Lung microvascular endothelial cell (primary cell): ENCODE measurements at regions not wholly inside any gene's neighbourhood (a gene's known extent, or its start where the extent isn't known, plus 50 kb on each side); places are given as distances from the start of the nearest gene placed in this dataset.
"Not testable (repeated sequence)": the region's sequence is repeated elsewhere in the genome, so short reads cannot be mapped to it uniquely, and the experiment has no call there.

ENCODE experiments used
- DNase-seq, 2 donors: peaks; one replicate each; pipeline versions ENCODE4 v3.0.0 to v3.0.0-alpha.2; 2010; ENCODE audit warnings: low read depth in 2 of 2

DNA sequence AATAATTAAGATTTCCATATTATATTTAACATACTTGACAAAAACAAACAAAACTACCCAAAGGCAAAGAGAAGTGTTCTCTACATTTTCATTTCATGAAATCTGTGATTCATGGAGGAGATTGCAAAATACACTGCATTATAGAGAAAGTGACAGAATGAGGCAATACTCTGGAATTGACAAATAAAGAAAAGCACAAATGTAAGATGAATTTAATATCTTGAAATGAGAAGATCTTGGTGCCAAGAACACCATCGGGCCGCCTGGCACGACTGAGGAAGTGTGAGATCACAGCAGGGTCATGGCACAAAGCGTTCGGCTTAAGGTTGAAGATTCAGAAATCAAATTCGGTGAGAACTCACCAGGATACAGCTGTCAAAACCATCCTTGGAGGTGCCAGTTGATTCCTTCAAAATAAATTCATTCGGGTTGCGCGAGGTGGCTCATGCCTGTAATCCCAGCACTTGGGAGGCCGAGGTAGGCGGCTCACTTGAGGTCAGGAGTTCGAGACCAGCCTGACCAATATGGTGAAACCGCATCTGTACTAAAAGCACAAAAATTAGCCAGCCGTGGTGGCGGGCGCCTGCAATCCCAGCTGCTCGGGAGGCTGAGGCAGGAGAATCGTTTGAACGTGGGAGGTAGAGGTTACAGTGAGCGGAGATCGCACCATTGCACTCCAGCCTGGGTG is 174.0 kb upstream of the PFKP start:
- DNase-seq, result no peak

DNA sequence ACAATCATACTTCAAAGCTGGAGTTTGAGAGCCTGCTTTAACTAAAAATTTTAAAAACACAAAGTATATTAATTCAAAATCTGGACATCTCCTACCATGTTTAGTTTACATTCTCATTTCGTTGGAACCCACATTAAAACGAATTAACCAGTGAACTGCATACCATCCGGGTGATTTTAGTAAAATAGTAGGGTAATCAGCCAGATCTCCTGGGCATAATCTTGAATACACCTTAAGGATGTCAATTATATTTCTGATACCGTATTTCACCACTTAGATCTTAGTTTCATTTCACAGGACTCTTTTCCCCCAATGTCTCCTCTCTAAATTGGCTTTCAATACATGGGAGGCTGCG is 175.6 kb upstream of the PFKP start:
- DNase-seq, result no peak

DNA sequence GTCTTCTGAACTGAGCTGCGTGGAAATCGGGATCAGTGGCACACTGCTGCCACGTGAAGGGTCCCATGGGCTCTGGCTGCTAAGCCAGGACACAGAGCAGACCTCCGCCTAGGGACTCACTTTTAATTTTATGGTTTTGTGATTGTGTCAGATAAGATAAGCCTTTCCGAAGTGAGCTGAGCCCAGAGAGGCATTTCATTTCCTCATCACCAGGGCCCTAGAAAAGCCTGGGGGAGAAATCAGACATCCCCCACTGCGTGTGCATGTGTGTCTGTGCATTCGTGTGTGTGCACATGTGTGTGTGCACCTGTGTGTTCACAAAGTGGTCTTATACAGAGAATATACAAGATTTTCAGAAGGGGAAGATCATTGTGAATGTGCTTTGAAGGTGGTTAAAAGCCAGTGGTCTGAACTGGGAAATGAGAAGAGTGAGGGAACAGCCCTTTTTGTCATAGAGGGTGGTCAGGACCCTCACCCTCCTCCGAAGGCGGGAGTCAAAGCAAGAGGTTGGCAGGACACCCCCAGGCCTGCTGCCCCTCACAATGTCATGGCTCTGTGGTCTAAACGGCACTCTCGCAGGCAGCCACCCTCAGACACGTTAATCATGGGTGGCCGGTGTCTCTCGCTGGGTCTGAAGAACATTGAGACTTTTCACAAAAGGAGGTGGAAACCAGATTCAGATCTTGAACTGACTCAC is 176.1 kb upstream of the PFKP start:
- DNase-seq, result no peak

DNA sequence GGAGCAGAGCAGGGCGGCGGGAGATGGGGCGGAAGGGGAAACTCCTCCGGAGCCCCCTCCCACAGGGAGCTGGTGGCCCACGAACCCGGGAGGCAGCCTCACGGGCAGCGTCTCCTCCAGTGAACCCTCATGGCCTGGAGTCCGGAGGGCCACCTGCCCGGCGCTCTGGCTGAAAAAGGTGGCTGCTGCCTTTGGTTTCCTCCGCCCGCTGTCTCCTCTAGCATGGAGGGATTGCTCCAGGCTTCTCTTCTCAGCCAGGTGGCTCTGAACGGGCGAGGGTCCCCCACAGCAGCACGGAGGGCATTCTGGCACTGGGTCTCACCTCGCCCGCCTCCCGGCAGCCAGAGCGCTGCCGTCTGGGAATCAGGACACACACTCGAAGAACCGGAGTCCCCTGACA is 177.3 kb upstream of the PFKP start:
- DNase-seq, result no peak

DNA sequence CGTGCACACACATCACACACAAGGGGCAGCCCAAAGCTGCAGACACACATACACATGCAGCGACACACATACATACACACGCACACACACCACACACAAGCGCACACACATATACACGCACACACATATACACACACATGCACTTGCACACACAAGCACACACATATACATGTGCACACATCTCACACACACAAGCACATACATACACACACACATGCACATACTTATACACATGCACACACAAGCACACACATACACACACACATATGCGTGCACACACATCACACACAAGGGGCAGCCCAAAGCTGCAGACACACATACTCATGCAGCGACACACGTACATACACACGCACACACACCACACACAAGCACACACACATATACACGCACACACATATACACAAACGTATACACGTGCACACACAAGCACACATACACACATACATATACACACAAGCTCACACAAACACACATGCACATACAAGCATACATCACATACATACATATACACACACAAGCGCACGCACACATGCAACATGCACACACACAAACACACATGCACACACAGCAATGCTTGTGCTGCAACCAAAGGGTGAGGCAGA is 178.8 kb upstream of the PFKP start:
- DNase-seq, result no peak

DNA sequence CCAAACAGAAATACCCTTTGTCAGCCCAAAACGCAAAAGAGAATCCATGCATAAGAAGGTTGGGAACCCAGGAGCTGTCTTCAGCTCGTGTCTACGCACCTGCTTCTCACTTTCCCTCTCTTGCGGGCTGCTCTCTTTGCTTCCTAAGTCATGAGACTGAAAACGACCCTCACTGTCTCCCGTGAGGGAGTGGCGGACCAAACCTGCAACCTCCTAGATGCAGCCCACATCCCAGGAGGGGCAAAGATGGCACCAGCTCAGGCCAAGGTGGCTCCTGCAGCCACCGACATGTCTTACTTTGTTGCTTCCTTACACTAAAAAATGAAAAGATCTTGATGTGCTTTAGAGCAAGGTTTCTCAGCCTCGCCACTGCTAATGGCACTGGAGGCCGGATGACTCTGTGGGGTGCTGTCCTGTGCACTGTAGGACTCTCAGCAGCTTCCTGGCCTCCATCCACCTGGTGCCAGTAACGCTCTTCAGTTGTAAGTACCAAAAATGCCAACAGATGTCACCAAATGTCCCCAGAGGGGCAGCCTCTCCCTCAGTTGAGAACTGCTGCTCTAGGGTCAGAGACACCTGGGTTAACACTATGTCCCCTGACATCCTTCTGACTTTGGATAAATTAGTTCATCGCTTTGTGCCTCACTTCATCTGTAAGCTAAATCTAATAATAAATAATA is 179.8 kb upstream of the PFKP start:
- DNase-seq, result no peak

DNA sequence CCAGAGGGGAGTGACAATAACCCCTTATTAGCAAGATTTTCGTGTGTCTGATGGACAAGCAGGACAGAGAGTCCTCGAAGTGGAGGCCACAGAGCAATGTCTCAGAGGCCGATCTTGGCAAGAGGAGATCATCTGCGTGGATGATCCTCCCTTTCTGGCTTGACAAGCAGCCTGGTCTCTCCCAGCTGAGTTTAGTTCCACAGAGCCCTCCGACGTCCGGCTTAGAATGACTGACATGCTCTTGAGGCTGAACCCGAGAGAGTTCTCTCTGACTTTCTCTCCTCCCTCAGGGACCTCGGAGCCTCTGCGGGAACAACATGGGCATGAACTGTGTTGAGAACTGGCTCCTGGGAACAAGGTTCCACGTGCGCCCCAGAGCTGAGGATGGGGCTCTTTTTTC is 180.7 kb upstream of the PFKP start:
- no peak for DNase-seq

DNA sequence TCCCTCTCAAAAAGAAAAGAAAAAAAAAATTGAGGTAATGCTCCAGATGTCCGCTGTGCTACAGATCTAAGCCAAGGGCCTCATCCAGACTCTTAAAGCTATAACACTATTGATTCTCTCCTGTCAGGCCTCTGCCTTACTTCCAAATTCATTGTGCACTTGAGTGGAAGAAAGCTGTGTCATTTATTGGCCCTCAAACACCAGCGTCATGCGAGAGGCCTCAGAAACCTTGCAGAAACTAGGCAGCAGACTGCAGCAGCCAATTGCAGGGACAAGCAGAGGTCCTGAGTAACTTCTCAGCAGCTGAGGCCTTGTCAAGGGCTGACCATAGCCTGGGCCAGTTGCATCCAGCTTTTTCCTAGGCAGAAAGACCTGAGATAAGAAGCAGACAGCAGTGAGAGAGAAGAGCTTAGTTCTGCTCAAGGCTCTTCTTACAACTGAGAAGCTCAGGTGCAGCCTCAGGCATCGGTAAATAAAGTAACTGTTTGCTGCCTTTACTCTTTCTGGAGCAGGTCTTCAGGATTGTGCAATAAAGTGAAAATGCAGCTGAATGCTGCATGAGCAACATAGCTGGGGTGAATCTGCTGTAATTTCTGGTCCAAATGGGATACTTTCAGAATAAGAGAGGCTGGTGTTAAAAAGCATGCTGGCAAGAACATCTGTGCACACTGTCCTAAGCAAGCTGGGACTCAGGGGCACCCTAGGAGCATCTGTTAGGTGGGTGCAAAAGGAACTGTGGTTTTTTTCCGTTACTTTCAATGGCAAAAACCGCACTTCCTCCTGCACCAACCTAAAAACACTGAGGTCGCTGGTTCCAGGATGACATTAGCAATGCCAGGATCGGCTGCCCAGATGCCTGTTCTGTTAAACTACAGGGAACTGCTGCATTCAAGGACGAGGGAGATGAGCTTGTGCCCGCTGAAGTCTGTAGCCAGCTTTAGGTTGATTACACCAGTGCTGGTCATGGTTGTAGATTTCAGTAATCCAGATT is 181.8 kb upstream of the PFKP start:
- DNase-seq, result no peak

DNA sequence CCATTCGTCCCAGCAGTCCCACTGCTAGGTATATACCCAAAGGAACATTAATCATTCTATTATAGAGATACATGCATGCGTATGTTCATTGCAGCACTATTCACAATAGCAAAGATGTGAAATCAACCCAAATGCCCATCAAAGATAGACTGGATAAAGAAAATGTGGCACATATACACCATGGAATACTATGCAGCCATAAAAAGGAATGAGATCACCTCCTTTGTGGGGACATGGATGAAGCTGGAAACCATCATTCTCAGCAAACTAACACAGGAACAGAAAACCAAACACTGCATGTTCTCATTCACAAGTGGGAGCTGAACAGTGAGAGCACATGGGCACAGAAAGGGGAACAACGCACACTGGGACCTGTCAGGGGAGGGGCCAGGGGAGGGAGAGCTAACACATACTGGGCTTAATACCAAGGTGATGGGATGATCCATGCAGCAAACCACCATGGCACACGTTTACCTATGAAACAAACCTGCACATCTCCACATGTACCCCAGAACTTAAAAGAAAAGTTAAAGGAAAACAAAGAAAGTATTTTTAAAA is 183.3 kb upstream of the PFKP start:
- DNase-seq, result not testable (repeated sequence)

DNA sequence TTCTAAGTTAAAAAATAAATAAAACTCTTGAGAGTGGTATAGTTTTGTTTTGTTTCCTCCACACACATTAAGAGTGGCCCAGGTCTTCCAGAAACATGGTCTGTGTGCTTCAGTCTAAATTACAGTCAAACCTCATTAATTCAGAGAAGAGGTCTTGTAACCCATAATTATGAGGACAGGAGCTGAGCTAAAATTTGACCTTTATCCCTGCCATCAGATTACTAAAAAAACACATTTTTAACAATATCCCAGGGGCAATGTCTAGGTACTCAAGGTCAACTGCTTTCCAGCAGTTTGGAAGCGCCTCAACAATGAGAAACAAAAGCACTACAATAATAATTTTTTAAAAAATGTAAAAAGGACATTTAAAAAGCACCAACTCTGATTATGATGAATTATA is 184.1 kb upstream of the PFKP start:
- no peak for DNase-seq

DNA sequence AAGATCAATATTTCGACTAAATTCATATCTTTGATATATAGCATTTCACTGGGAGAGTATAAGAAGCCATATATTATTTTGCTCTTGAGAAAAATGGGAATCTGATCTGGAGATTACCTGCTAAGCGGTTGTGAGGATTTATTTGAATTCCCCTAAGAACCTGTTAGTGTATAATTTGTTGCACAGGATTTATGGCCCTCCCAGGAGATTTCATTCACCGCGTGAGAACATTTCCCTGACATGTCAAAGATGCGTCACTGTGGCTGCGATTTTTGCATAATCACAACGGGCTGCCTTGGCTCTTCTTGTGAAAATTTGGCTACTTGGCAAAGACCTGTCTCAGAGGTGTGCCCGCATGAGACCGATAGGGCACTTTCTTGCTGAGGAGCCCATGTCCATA is 184.7 kb upstream of the PFKP start:
- no peak for DNase-seq

DNA sequence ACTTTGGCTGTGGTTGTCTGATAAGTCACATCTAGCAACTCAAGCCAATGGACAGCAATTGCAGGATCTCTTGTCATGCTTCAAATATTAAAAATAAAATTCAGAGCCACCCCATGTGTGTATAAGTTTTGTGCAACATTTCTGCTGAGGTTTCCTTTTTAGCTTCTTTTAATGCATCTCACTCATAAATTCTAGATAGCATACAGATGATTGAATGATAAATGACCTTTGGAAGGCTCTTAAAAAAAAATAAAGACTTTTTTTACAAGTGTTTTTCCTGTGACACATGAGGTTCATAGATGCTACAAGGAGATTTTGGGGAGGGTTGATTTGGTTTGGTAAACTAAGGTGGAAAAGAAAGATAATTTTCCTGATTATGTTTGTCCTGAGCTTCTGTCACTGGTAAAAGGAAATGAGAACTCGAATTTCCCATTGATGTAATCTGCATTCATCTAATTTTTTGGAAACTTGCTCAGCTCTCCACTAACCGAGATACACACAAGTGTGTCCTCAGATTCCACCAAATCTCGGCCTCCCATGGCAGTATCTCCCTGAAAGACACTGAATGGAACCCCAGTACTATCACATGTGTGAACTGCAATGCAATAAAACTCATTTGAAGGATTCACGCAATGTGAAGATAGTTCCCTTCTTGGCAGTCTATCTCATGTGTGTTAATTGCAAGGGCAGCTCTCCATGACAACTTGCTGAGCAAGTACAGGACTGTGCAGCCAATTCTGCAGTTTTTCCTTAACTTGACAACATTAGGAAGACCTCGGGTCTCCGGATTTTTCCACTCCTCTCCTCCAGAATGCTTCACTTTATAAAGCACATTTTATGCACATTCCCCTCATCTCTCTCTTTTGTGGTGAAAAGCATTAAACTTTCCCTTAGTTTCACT is 185.4 kb upstream of the PFKP start:
- no peak for DNase-seq

DNA sequence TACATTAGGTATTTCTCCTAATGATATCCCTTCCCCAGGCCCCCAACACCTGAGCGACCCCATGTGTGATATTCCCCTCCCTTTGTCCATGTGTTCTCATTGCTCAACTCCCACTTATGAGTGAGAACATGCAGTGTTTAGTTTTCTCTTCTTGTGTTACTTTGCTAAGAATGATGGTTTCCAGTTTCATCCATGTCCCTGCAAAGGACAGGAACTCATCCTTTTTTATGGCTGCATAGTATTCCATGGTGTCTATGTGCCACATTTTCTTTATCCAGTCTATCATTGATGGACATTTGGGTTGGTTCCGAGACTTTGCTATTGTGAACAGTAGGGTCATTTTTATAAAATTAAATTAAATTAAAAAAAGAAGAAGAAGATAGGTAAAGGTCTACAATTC is 187.3 kb upstream of the PFKP start:
- DNase-seq, result not testable (repeated sequence)

DNA sequence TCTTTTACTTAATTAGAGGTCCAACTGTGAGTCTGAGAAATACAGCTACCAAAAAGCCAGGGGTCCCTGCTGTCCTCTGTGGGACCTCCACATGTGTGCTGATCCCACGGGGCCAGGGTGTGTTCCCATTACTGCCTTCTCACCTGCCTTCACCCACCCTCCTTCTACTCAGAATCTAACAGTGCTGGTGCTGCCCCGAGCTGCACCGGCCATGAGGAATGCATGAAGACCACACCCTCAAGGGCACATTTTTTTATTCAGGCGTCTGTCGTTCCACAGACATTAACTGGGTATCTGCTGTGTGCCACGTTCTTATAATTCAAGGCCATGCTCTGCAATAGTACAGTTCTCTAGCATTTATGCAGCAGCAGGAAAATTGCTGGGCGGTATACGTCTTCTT is 188.5 kb upstream of the PFKP start:
- DNase-seq, result no peak

DNA sequence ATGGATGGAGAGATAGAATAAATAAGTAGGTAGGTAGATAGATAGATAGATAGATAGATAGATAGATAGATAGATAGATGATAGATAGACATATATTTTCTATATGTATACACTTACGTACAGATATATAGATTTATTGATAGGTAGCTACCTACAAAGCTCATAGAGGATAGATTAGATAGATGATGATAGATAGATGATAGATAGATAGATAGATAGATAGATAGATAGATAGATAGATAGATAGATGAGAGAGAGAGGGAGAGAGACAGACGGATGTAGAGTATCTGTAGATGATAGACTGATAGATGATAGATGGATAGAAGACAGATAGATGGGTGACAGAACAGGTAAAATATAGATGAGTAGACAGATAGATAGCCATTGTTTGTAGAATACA is 191.3 kb upstream of the PFKP start:
- no peak for DNase-seq

DNA sequence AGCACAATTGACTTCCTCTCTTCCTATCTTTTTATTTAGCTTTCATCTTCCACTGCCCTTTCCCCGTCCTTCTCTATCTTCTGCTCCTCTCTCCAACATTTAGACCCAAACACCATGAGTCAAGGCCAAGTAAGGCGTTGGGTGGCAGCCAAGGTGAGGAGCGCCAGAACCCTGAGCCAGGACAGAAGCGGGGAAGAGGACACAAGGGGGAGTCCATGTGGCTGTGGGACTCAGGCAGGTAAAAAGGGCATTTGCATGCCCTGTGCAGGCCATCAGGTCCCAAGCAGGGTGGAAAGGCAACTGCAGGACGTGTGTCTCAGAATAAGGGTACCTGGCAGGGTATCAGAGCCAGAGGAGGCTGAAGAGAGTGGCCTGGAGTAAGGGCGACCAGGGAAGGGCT is 192.4 kb upstream of the PFKP start:
- DNase-seq, result no peak

DNA sequence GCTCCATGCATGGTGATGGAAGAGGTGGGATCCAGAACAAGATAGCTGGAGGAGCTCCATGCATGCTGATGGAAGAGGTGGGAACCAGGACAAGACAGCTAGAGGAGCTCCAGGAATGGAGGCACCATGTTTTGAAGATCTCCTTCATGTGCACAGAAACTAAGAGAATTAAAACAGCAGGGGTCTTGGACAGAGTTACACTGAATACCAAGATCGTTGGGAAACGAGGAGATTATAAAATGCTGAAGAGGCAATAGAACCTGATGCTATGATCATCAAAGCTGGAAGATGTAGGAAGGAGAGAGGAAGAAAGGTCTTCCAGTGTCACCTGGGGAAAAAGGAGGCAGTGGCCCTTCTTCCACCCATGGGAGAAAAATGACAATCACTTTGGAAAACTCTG is 193.6 kb upstream of the PFKP start:
- DNase-seq, result no peak

DNA sequence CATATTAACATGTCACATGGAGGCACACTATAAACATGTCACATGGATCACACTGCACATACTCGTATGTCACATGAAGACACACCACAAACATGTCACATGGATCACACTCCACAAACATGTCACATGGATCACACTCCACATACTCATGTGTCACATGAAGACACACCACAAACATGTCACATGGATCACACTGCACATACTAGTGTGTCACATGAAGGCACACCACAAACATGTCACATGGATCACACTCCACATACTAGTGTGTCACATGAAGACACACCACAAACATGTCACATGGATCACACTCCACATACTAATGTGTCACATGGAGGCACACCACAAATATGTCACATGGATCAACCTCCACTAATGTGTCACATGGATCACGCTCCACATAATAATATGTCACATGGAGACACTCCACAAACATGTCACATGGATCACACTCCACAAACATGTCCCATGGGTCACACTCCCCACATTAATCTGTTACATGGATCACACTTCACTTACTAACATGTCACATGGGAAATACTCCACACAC is 195.6 kb upstream of the PFKP start:
- DNase-seq, result no peak

DNA sequence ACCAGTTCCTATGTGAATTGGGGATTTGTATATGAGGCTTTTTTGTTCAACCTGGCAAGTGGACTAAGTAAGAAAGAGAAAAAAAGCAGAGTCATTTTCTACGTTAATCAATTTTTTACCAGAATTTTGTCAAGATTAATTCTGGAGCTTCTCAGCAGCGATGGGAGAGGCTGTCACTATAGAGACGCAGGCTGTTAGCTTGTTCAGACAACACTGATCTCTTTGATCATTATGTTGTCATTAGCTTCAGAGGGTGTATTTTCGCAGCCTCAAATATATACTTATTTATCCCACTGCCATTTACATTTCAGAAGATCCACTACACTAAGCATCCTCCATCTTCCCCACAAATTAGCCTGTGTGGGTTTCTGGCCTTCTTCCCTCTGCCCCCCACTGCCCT is 196.7 kb upstream of the PFKP start:
- DNase-seq, result no peak

DNA sequence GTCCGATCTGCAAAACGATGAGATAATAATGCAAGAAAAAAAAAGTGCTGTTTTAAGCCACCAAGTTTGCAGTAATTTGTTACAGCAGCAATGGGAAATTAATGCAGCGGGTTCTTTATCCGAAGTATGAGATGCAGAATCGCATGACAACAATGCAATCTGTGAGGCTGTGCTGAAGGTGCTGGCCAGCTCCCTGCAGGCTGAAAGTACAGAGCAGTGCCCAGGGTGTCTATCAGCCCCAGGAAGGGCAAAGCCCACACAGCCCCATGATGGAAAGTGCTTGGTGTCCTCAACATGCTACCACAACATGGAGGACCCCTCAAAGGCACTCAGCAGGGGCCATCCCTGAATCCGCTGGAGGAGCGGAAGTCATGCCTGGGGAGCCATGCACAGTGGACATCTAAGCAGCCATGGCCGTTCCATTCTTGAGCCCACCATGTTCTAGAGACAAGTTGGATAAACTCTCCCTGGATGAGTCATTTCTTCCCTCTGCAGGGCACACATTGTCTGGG is 199.5 kb upstream of the PFKP start:
- no peak for DNase-seq
